Suprapubic skin (tissue), 4 donors: ENCODE measurements at regions not wholly inside any gene's neighbourhood (a gene's known extent, or its start where the extent isn't known, plus 50 kb on each side); places are given as distances from the start of the nearest gene placed in this dataset.

ENCODE experiments used
- DNase-seq, 2 donors: peaks; one replicate each; pipeline ENCODE4 v3.0.0-alpha.2; 2019; ENCODE audit warnings: low spot score in 2 of 2
- H3K27ac ChIP-seq: fragments of 200-600 bp; sonication (generic); one replicate; pipeline ENCODE4 v1.5.1; 2019
- H3K27me3 ChIP-seq: fragments of 200-600 bp; sonication (generic); one replicate; pipeline ENCODE4 v1.5.1; 2019
- H3K36me3 ChIP-seq: fragments of 200-600 bp; sonication (generic); one replicate; pipeline ENCODE4 v1.5.1; 2019
- H3K4me1 ChIP-seq: fragments of 200-600 bp; sonication (generic); one replicate; pipeline ENCODE4 v1.5.1; 2019
- H3K4me3 ChIP-seq: fragments of 200-600 bp; sonication (generic); one replicate; pipeline ENCODE4 v1.5.1; 2019; ENCODE audit warnings: mild to moderate bottlenecking
- H3K9me3 ChIP-seq: fragments of 200-600 bp; sonication (generic); one replicate; pipeline ENCODE4 v1.5.1; 2019
- CTCF ChIP-seq, 2 donors: fragments of 200-600 bp in 1 of 2; fragments of 450-650 bp in 1 of 2; sonication (generic) in 1 of 2; IDR thresholded peaks; one replicate each; pipeline ENCODE4 v1.5.1; 2016 to 2019; ENCODE audit warnings: antibody characterized with exemption in 2 of 2, mild to moderate bottlenecking in 1 of 2, moderate library complexity in 1 of 2
- EP300 ChIP-seq: sonication (generic); formaldehyde crosslinking; IDR thresholded peaks from one replicate; pipeline ENCODE4 v1.6.1; 2017; ENCODE audit warnings: antibody characterized with exemption
- POLR2A ChIP-seq, 2 donors: fragments of 450-650 bp; IDR thresholded peaks; one replicate each; pipeline ENCODE4 v1.6.1; 2017; ENCODE audit warnings: antibody characterized with exemption in 2 of 2, mild to moderate bottlenecking in 2 of 2, moderate library complexity in 2 of 2
- POLR2AphosphoS5 ChIP-seq, 3 donors: sonication (generic); formaldehyde crosslinking; IDR thresholded peaks; one replicate each; pipeline ENCODE4 v1.6.1; 2017; ENCODE audit warnings: antibody characterized with exemption in 3 of 3
- WGBS: methylation state at CpG from one replicate; pipeline ENCODE4 v1.1.5; 2018; 5-methylcytosine and 5-hydroxymethylcytosine counted together

- Histone ChIP-seq H3K27me3 (no peaks in the 10 kb centered on the region), H3K36me3 (no peaks in the 10 kb centered on the region), H3K4me3 (no peak overlapping the region), H3K4me1 (no peaks in the 10 kb centered on the region), H3K27ac (no peak overlapping the region), H3K9me3 (no peaks in the 10 kb centered on the region)
- DNase-seq, result no peak
- 68% methylated on average over 7 of the region's 7 CpGs for WGBS
- no peak for TF ChIP-seq EP300
- no peak for TF ChIP-seq POLR2A (IDR thresholded peaks at IDR 0.05)
- no peak for TF ChIP-seq CTCF (IDR thresholded peaks at IDR 0.05)
- no peak for TF ChIP-seq POLR2AphosphoS5 (IDR thresholded peaks at IDR 0.05)
Observed at GRCh38 chr7:153443032-153443701, 609.0 kb upstream of the DPP6 start.

GRCh38 chr7:153444641-153445040 lies 607.6 kb upstream of the DPP6 start:
- Histone ChIP-seq H3K36me3 (no peaks in the 10 kb centered on the region), H3K9me3 (no peaks in the 10 kb centered on the region), H3K4me1 (no peaks in the 10 kb centered on the region), H3K27me3 (no peaks in the 10 kb centered on the region), H3K27ac (no peak overlapping the region), H3K4me3 (no peak overlapping the region)
- WGBS, result 52% methylated on average over 8 of the region's 8 CpGs
- DNase-seq, result no peak
- TF ChIP-seq POLR2A (IDR thresholded peaks at IDR 0.05), result no peak
- no peak for TF ChIP-seq CTCF (IDR thresholded peaks at IDR 0.05)
- TF ChIP-seq POLR2AphosphoS5 (IDR thresholded peaks at IDR 0.05), result no peak
- no peak for TF ChIP-seq EP300

GRCh38 chr7:153445641-153446040 lies 606.6 kb upstream of the DPP6 start:
- TF ChIP-seq CTCF (IDR thresholded peaks at IDR 0.05) (no peak), EP300 (no peak), POLR2A (IDR thresholded peaks at IDR 0.05) (no peak), POLR2AphosphoS5 (IDR thresholded peaks at IDR 0.05) (no peak)
- Histone ChIP-seq H3K4me1 (no peaks in the 10 kb centered on the region), H3K9me3 (no peaks in the 10 kb centered on the region), H3K4me3 (no peak overlapping the region), H3K36me3 (no peaks in the 10 kb centered on the region), H3K27me3 (no peaks in the 10 kb centered on the region), H3K27ac (no peak overlapping the region)
- WGBS, result 73% methylated on average over 5 of the region's 5 CpGs
- DNase-seq, result no peak

- no peaks in the 10 kb centered on the region for H3K9me3 ChIP-seq
- WGBS, result 84% methylated on average over 2 of the region's 2 CpGs
- no peaks in the 10 kb centered on the region for H3K36me3 ChIP-seq
- DNase-seq, result no peak
- TF ChIP-seq CTCF (IDR thresholded peaks at IDR 0.05) (no peak), EP300 (no peak), POLR2A (IDR thresholded peaks at IDR 0.05) (no peak), POLR2AphosphoS5 (IDR thresholded peaks at IDR 0.05) (no peak)
- H3K27me3 ChIP-seq, result no peaks in the 10 kb centered on the region
- no peaks in the 10 kb centered on the region for H3K4me1 ChIP-seq
- H3K4me3 ChIP-seq, result no peak overlapping the region
- no peak overlapping the region for H3K27ac ChIP-seq
Observed at GRCh38 chr7:153446490-153446889, 605.7 kb upstream of the DPP6 start.

- Histone ChIP-seq H3K9me3 (no peaks in the 10 kb centered on the region), H3K4me3 (no peak overlapping the region), H3K27ac (no peak overlapping the region), H3K4me1 (no peaks in the 10 kb centered on the region), H3K27me3 (no peaks in the 10 kb centered on the region), H3K36me3 (no peaks in the 10 kb centered on the region)
- no peak for TF ChIP-seq POLR2AphosphoS5 (IDR thresholded peaks at IDR 0.05)
- no peak for TF ChIP-seq EP300
- TF ChIP-seq POLR2A (IDR thresholded peaks at IDR 0.05), result no peak
- TF ChIP-seq CTCF (IDR thresholded peaks at IDR 0.05), result no peak
- 56% methylated on average over 5 of the region's 5 CpGs for WGBS
- DNase-seq, result no peak
Observed at GRCh38 chr7:153447011-153447410, 605.2 kb upstream of the DPP6 start.
